LNCaP clone FGC (cell line): ENCODE measurements at regions not wholly inside any gene's neighbourhood (a gene's known extent, or its start where the extent isn't known, plus 50 kb on each side); places are given as distances from the start of the nearest gene placed in this dataset.

Experiments
- DNase-seq: peaks from one replicate; pipeline ENCODE4 v3.0.0-alpha.2; 2011; ENCODE audit warnings: low read depth
- H3K4me3 ChIP-seq: 2 replicates; pipeline ENCODE4 v1.5.1; 2011; ENCODE audit warnings: mild to moderate bottlenecking, low read depth, low read length, control low read depth
- TF ChIP-seq, protein P1 (sequence below): IDR thresholded peaks from 2 replicates; pipeline ENCODE4 v1.5.1; 2012; ENCODE audit warnings: mild to moderate bottlenecking; ENCODE audit not compliant: control insufficient read depth, insufficient read depth; ENCODE audit errors: extremely low read depth

DNA sequence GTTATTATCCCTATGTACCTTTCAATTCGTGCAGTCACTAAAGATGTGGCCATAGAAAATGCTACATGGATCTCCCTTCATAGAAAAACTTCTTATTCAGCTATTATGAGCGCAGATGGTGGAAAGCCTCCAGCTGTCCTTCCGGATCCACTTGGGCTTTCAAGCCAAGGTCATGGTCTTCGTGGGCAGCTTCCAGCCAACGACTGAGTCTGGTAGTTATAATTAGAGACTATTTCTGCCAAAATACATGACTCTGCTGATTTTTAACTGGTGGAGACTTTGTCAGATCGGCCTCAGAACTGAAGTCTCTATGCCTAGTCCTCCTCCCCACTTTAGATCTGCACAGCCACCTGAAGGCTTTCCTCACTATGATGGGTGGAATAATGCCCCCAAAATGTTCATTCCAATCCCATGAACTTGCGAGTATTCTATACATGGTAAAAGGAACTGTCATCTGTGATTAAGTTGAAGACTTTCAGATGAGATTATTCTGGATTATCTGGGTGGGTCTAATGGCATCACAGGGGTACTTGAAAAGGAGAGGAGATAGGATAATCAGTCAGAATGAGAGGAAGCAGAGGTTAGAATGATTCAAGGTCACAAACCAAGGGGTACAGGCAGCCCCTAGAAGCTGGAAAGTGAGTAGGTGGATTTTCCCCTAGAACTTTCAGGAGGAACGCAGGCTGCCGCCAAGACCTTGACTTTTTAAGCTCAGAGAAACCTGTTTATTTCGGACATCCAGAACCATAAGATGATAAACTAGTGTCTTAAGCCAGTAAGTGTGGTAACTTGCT is 171.1 kb upstream of the CXCL13 start:
- no peak overlapping the region for H3K4me3 ChIP-seq
- TF ChIP-seq, protein P1, sequence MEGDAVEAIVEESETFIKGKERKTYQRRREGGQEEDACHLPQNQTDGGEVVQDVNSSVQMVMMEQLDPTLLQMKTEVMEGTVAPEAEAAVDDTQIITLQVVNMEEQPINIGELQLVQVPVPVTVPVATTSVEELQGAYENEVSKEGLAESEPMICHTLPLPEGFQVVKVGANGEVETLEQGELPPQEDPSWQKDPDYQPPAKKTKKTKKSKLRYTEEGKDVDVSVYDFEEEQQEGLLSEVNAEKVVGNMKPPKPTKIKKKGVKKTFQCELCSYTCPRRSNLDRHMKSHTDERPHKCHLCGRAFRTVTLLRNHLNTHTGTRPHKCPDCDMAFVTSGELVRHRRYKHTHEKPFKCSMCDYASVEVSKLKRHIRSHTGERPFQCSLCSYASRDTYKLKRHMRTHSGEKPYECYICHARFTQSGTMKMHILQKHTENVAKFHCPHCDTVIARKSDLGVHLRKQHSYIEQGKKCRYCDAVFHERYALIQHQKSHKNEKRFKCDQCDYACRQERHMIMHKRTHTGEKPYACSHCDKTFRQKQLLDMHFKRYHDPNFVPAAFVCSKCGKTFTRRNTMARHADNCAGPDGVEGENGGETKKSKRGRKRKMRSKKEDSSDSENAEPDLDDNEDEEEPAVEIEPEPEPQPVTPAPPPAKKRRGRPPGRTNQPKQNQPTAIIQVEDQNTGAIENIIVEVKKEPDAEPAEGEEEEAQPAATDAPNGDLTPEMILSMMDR: no peak
- no peak for DNase-seq

DNA sequence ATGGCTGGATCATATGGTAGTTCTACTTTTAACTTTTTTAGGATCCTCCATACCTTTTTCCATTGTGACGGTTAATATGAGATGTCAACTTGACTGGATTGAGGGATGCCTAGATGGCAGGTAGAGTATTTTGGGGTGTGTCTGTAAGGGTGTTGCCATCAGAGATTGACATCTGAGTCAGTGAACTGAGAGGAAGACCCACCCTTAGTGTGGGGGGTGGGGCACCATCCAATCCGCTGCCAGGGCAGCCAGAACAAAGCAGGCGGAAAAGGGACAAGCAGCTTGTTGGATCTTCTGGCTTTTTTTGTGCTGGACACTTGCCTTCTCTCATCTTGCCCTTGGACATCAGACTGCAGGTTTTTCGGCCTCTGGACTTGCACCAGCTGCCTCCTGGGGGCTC is 168.5 kb upstream of the CXCL13 start:
- no peak overlapping the region for H3K4me3 ChIP-seq
- no peak for DNase-seq
- TF ChIP-seq, protein P1: no peak

DNA sequence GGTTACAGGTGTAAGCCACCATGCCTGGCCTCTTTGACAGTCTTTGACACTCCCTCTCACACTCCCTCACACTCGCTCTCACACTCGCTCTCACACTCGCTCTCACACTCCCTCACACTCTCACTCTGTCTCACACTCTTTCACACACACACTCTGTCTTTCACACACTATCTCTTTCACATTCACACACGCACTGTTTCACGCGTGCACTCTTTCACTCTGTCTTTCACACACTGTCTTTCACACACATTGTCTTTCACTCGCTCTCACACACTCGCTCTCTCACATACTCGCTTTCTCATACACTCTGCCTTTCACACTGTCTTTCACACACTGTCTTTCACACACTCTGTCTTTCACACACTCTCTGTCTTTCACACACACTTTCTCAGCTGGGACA is 167.1 kb upstream of the CXCL13 start:
- DNase-seq: no peak
- TF ChIP-seq, protein P1: no peak
- H3K4me3 ChIP-seq: no peak overlapping the region

DNA sequence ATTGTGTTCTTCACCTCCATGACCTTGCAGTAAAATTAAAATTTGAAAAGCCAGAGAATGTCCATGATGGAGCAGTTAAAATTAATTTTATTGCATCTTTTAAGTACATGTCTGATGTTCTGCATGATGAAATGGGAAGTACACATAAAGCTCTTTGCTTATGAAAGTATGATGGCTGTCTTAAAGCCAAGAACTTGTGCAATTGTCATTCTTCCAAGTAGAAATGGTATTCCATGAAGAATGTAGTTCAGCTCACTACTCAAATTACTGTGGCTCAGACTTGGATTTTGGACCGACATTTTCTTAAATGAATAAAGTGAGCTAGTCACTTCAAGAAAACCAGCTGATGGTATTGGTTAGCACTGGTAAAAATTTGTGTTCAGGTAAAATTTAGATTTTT is 161.7 kb upstream of the CXCL13 start:
- DNase-seq: no peak
- H3K4me3 ChIP-seq: no peak overlapping the region
- TF ChIP-seq, protein P1: no peak

DNA sequence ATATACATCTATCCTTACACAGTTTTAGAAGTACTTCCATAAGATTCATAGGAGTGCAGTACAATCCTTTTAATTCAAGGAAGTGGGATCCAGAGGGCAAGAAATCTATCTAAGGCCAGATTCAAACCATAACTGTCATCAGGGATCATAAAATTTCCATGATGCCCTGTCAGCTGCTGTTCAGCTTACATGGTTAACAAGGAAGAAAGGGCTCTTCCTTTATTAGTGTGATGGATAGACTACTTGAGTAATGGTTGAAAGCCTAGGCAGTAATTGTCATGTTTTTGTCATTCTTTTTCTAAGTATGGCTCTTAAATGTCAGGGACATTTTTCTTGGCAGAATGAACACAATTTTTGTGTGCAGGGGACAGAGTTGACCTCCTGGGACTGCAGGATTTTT is 159.8 kb upstream of the CXCL13 start:
- no peak for DNase-seq
- H3K4me3 ChIP-seq: no peak overlapping the region

DNA sequence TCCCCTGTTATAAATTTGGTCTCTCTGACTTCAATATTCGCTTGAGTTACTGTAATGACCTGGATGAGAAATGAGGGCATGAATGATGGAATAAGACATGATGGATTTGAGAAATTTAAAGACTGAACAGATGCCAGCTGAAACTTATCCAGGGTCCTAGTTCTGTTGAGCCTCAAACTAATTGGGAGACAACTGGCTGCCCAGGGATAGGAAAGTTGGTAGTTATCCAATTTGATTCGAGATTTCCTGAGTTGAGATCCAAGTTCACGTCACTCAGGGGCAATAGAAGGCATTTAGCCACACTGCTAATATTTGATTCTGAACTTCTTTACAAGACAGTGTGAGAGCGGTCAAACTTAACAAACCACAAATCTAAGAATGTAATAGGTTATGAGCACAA is 159.0 kb upstream of the CXCL13 start:
- DNase-seq: no peak
- TF ChIP-seq, protein P1: no peak

More for the DNA sequence above, 159.8 kb upstream of the CXCL13 start:
- TF ChIP-seq, protein P1: no peak

DNA sequence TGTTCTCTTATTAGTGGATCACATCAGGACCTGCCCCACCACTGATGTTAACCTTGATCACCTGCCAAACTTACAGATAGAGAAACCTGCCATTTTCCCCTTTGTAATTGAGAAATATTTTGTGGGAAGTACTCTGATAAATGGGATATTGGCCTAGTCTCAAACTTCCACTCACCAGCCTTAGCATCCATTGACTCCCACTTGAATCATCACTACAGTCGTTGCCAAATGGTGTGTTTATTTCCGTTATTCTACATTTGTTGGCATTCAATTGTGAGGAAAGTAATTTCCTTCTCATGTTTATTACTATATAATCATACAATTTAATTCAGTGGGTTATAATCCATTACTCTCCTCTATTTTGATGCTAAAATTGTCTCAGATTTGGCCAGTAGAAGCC is 156.4 kb upstream of the CXCL13 start:
- TF ChIP-seq, protein P1: no peak
- DNase-seq: no peak
- H3K4me3 ChIP-seq: no peak overlapping the region

More for the DNA sequence above, 159.0 kb upstream of the CXCL13 start:
- no peak overlapping the region for H3K4me3 ChIP-seq
